ENCODE measurements at regions not wholly inside any gene's neighbourhood (a gene's known extent, or its start where the extent isn't known, plus 50 kb on each side); places are given as distances from the start of the nearest gene placed in this dataset.

GRCh38 chr1:82858031-82858430 lies 1057.3 kb downstream of the ADGRL2 start:
- DNase-seq: no peak

GRCh38 chr1:82849460-82849859 lies 1048.7 kb downstream of the ADGRL2 start:
- DNase-seq: no peak

GRCh38 chr1:82848043-82848442 lies 1047.3 kb downstream of the ADGRL2 start:
- no peak for DNase-seq

GRCh38 chr1:82845866-82846265 lies 1045.1 kb downstream of the ADGRL2 start:
- DNase-seq: no peak

- DNase-seq: no peak
Observed at GRCh38 chr1:82844911-82845827, 1044.4 kb downstream of the ADGRL2 start.

- no peak for DNase-seq
Observed at GRCh38 chr1:82844447-82844846, 1043.7 kb downstream of the ADGRL2 start.

- DNase-seq: no peak
Observed at GRCh38 chr1:82843876-82844275, 1043.1 kb downstream of the ADGRL2 start.

GRCh38 chr1:82840192-82840591 lies 1039.5 kb downstream of the ADGRL2 start:
- DNase-seq: no peak

- DNase-seq: no peak
Observed at GRCh38 chr1:82837766-82838465, 1037.2 kb downstream of the ADGRL2 start.

GRCh38 chr1:82836973-82837680 lies 1036.4 kb downstream of the ADGRL2 start:
- no peak for DNase-seq

GRCh38 chr1:82836213-82836972 lies 1035.7 kb downstream of the ADGRL2 start:
- no peak for DNase-seq

GRCh38 chr1:82830690-82831380 lies 1030.1 kb downstream of the ADGRL2 start:
- DNase-seq: no peak

GRCh38 chr1:82829527-82829926 lies 1028.8 kb downstream of the ADGRL2 start:
- DNase-seq: no peak

GRCh38 chr1:82823876-82824275 lies 1023.1 kb downstream of the ADGRL2 start:
- no peak for DNase-seq

GRCh38 chr1:82820816-82821215 lies 1020.1 kb downstream of the ADGRL2 start:
- no peak for DNase-seq

- DNase-seq: no peak
Observed at GRCh38 chr1:82819234-82819633, 1018.5 kb downstream of the ADGRL2 start.

- no peak for DNase-seq
Observed at GRCh38 chr1:82818586-82818985, 1017.9 kb downstream of the ADGRL2 start.

GRCh38 chr1:82813386-82813785 lies 1012.7 kb downstream of the ADGRL2 start:
- no peak for DNase-seq

- DNase-seq: no peak
Observed at GRCh38 chr1:82810601-82811000, 1009.9 kb downstream of the ADGRL2 start.

GRCh38 chr1:82807563-82807962 lies 1006.8 kb downstream of the ADGRL2 start:
- no peak for DNase-seq

- no peak for DNase-seq
Observed at GRCh38 chr1:82806133-82806532, 1005.4 kb downstream of the ADGRL2 start.

GRCh38 chr1:82801176-82801575 lies 1000.4 kb downstream of the ADGRL2 start:
- DNase-seq: no peak
